ENCODE measurements at regions not wholly inside any gene's neighbourhood (a gene's known extent, or its start where the extent isn't known, plus 50 kb on each side); places are given as distances from the start of the nearest gene placed in this dataset.

GRCh38 chr19:27694361-27695055, 1518.4 kb downstream of the UQCRFS1 start:
- DNase-seq = no peak

GRCh38 chr19:27691991-27692390, 1521.0 kb downstream of the UQCRFS1 start:
- DNase-seq = no peak

- DNase-seq = no peak
Measured at GRCh38 chr19:27689734-27690241, 1523.2 kb downstream of the UQCRFS1 start.

- no peak for DNase-seq
Measured at GRCh38 chr19:27684293-27684692, 1528.7 kb downstream of the UQCRFS1 start.

GRCh38 chr19:27681972-27682371, 1531.0 kb downstream of the UQCRFS1 start:
- no peak for DNase-seq

- DNase-seq = no peak
Measured at GRCh38 chr19:27679905-27680304, 1533.0 kb downstream of the UQCRFS1 start.

GRCh38 chr19:27679399-27679798, 1533.6 kb downstream of the UQCRFS1 start:
- no peak for DNase-seq

GRCh38 chr19:27676877-27677276, 1536.1 kb downstream of the UQCRFS1 start:
- no peak for DNase-seq

- no peak for DNase-seq
Measured at GRCh38 chr19:27676334-27676733, 1536.6 kb downstream of the UQCRFS1 start.

- no peak for DNase-seq
Measured at GRCh38 chr19:27675771-27676170, 1537.2 kb downstream of the UQCRFS1 start.

- no peak for DNase-seq
Measured at GRCh38 chr19:27674701-27675100, 1538.2 kb downstream of the UQCRFS1 start.

- no peak for DNase-seq
Measured at GRCh38 chr19:27673986-27674385, 1539.0 kb downstream of the UQCRFS1 start.

- DNase-seq = no peak
Measured at GRCh38 chr19:27672309-27673047, 1540.5 kb downstream of the UQCRFS1 start.

- DNase-seq = no peak
Measured at GRCh38 chr19:27671876-27672275, 1541.1 kb downstream of the UQCRFS1 start.

- DNase-seq = no peak
Measured at GRCh38 chr19:27660428-27660827, 1552.5 kb downstream of the UQCRFS1 start.

- DNase-seq = no peak
Measured at GRCh38 chr19:27657271-27658051, 1555.5 kb downstream of the UQCRFS1 start.

GRCh38 chr19:27654266-27654990, 1558.5 kb downstream of the UQCRFS1 start:
- DNase-seq = no peak

GRCh38 chr19:27652796-27653195, 1560.2 kb downstream of the UQCRFS1 start:
- no peak for DNase-seq

GRCh38 chr19:27652281-27652680, 1560.7 kb downstream of the UQCRFS1 start:
- no peak for DNase-seq

GRCh38 chr19:27647423-27647822, 1565.5 kb downstream of the UQCRFS1 start:
- DNase-seq = no peak

GRCh38 chr19:27635401-27635800, 1577.5 kb downstream of the UQCRFS1 start:
- no peak for DNase-seq

GRCh38 chr19:27618006-27618405, 1594.9 kb downstream of the UQCRFS1 start:
- DNase-seq = no peak

- no peak for DNase-seq
Measured at GRCh38 chr19:27580906-27581305, 1632.0 kb downstream of the UQCRFS1 start.

Data from fibroblast of skin of right quadriceps (primary cell).